ENCODE measurements at regions not wholly inside any gene's neighbourhood (a gene's known extent, or its start where the extent isn't known, plus 50 kb on each side); places are given as distances from the start of the nearest gene placed in this dataset.

DNA sequence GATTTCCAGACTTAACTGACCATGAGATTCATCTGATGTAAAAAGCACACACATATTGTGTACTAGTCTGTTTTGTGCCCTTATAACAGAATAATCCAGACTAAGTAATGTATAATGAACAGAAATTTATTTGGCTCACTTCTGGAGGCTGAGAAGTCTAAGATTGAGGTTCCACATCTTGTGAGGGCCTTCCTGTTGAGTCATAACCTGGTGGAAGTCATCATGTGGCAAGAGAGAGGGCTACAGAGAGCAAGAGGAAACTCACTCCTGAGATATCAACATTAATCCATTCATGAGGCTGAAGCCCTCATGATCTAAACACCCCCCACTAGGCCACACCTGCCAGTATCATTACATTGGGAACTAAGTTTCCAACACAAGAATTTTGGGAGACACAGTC lies 977.6 kb downstream of the MCTP2 start:
- TF ChIP-seq, protein P1, sequence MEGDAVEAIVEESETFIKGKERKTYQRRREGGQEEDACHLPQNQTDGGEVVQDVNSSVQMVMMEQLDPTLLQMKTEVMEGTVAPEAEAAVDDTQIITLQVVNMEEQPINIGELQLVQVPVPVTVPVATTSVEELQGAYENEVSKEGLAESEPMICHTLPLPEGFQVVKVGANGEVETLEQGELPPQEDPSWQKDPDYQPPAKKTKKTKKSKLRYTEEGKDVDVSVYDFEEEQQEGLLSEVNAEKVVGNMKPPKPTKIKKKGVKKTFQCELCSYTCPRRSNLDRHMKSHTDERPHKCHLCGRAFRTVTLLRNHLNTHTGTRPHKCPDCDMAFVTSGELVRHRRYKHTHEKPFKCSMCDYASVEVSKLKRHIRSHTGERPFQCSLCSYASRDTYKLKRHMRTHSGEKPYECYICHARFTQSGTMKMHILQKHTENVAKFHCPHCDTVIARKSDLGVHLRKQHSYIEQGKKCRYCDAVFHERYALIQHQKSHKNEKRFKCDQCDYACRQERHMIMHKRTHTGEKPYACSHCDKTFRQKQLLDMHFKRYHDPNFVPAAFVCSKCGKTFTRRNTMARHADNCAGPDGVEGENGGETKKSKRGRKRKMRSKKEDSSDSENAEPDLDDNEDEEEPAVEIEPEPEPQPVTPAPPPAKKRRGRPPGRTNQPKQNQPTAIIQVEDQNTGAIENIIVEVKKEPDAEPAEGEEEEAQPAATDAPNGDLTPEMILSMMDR (IDR thresholded peaks at IDR 0.05; ENCODE audit: insufficient read depth, low read length), result no peak
- peak; percentile 43; the same call in 1 of the 2 replicates for TF ChIP-seq GABPA (IDR thresholded peaks at IDR 0.05; ENCODE audit: low read depth)
- TF ChIP-seq POLR2AphosphoS5 (IDR thresholded peaks at IDR 0.05; ENCODE audit: low read depth), result no peak
- TF ChIP-seq, protein P2, sequence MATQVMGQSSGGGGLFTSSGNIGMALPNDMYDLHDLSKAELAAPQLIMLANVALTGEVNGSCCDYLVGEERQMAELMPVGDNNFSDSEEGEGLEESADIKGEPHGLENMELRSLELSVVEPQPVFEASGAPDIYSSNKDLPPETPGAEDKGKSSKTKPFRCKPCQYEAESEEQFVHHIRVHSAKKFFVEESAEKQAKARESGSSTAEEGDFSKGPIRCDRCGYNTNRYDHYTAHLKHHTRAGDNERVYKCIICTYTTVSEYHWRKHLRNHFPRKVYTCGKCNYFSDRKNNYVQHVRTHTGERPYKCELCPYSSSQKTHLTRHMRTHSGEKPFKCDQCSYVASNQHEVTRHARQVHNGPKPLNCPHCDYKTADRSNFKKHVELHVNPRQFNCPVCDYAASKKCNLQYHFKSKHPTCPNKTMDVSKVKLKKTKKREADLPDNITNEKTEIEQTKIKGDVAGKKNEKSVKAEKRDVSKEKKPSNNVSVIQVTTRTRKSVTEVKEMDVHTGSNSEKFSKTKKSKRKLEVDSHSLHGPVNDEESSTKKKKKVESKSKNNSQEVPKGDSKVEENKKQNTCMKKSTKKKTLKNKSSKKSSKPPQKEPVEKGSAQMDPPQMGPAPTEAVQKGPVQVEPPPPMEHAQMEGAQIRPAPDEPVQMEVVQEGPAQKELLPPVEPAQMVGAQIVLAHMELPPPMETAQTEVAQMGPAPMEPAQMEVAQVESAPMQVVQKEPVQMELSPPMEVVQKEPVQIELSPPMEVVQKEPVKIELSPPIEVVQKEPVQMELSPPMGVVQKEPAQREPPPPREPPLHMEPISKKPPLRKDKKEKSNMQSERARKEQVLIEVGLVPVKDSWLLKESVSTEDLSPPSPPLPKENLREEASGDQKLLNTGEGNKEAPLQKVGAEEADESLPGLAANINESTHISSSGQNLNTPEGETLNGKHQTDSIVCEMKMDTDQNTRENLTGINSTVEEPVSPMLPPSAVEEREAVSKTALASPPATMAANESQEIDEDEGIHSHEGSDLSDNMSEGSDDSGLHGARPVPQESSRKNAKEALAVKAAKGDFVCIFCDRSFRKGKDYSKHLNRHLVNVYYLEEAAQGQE (IDR thresholded peaks at IDR 0.05; ENCODE audit: insufficient replicate concordance, low read depth), result no peak
